IMR-90 (cell line): ENCODE measurements at regions not wholly inside any gene's neighbourhood (a gene's known extent, or its start where the extent isn't known, plus 50 kb on each side); places are given as distances from the start of the nearest gene placed in this dataset.

ENCODE experiments used
- ATAC-seq: fragments of 200-7000 bp; cut with Tn5 transposase; 2 replicates; pipeline ENCODE4 v1.9.1; 2020; ENCODE audit warnings: low read depth, mild to moderate bottlenecking, moderate library complexity
- BruUV-seq: library from RNA; stranded (reverse); fragments of 400-500 nt; replicated peaks from 2 replicates; lab custom pipeline; 2021; lab: Mats Ljungman, UMichigan
- CTCF ChIA-PET: fragments of 300-600 bp; formaldehyde crosslinking; extraction: SDS; loops from one replicate; lab custom pipeline; 2021; ENCODE audit warnings: antibody characterized with exemption; lab: Yijun Ruan, JAX
- POLR2A ChIA-PET: fragments of 300-600 bp; sonication (Branson Sonifier 250); formaldehyde crosslinking; loops from one replicate; lab custom pipeline; 2022; ENCODE audit warnings: antibody characterized with exemption; ENCODE audit not compliant: unreplicated experiment; lab: Charles Lee
- DNase-seq: peaks from one replicate; pipeline ENCODE4 v3.0.0; 2013
- H2AFZ ChIP-seq: replicated peaks from 2 replicates; pipeline ENCODE3; 2013; ENCODE audit warnings: low read length, mild to moderate bottlenecking; ENCODE audit not compliant: poor library complexity
- H2AK5ac ChIP-seq: 2 replicates; pipeline ENCODE4 v1.6.1; 2013; ENCODE audit warnings: low read depth, low read length, inconsistent platforms
- H2AK9ac ChIP-seq: replicated peaks from 2 replicates; pipeline ENCODE3; 2013; ENCODE audit warnings: mild to moderate bottlenecking, low read depth, low read length, moderate library complexity; ENCODE audit not compliant: poor library complexity
- H2BK120ac ChIP-seq: 2 replicates; pipeline ENCODE4 v1.6.1; 2013; ENCODE audit warnings: low read depth, low read length, inconsistent platforms
- H2BK15ac ChIP-seq: 3 replicates; pipeline ENCODE4 v1.6.1; 2013; ENCODE audit warnings: low read depth, low read length, inconsistent platforms
- H2BK20ac ChIP-seq: 2 replicates; pipeline ENCODE4 v1.6.1; 2013; ENCODE audit warnings: low read depth, mild to moderate bottlenecking, inconsistent platforms, low read length, moderate library complexity
- H2BK5ac ChIP-seq: 2 replicates; pipeline ENCODE4 v1.6.1; 2013; ENCODE audit warnings: mild to moderate bottlenecking, low read depth, low read length, inconsistent platforms; ENCODE audit not compliant: poor library complexity, severe bottlenecking
- H3K14ac ChIP-seq: replicated peaks from 2 replicates; pipeline ENCODE4 v1.6.1; 2013; ENCODE audit warnings: low read depth, low read length, inconsistent platforms
- H3K18ac ChIP-seq: 2 replicates; pipeline ENCODE4 v1.6.1; 2013; ENCODE audit warnings: low read depth, low read length, control low read depth
- H3K23ac ChIP-seq: 2 replicates; pipeline ENCODE4 v1.6.1; 2013; ENCODE audit warnings: low read depth, low read length, inconsistent platforms
- H3K27ac ChIP-seq: 2 replicates; pipeline ENCODE4 v1.5.1; 2013; ENCODE audit warnings: mild to moderate bottlenecking, control low read depth, low read length; ENCODE audit not compliant: insufficient read depth
- H3K27me3 ChIP-seq: 2 replicates; pipeline ENCODE4 v1.6.1; 2013; ENCODE audit warnings: low read length; ENCODE audit not compliant: control insufficient read depth, insufficient read depth
- H3K36me3 ChIP-seq: 2 replicates; pipeline ENCODE4 v1.6.1; 2013; ENCODE audit warnings: low read length, mixed read lengths; ENCODE audit not compliant: control insufficient read depth, insufficient read depth
- H3K4ac ChIP-seq: 2 replicates; pipeline ENCODE4 v1.6.1; 2013; ENCODE audit warnings: low read depth, low read length, inconsistent platforms
- H3K4me1 ChIP-seq: 2 replicates; pipeline ENCODE4 v1.6.1; 2013; ENCODE audit warnings: low read length, mixed read lengths; ENCODE audit not compliant: control insufficient read depth, insufficient read depth
- H3K4me2 ChIP-seq: 2 replicates; pipeline ENCODE4 v1.6.1; 2013; ENCODE audit warnings: low read depth, mild to moderate bottlenecking, control low read depth, low read length, moderate library complexity
- H3K4me3 ChIP-seq: 2 replicates; pipeline ENCODE4 v1.5.1; 2013; ENCODE audit warnings: low read depth, mild to moderate bottlenecking, control low read depth, low read length, moderate library complexity; ENCODE audit not compliant: insufficient read depth
- H3K56ac ChIP-seq: 2 replicates; pipeline ENCODE4 v1.6.1; 2013; ENCODE audit warnings: low read length, inconsistent platforms; ENCODE audit not compliant: insufficient read depth; ENCODE audit errors: extremely low read depth
- H3K79me1 ChIP-seq, 2 experiments: 2 replicates each; pipeline ENCODE4 v1.6.1; 2013; ENCODE audit warnings: low read length in 2 of 2, inconsistent platforms in 1 of 2, low read depth in 1 of 2
- H3K9ac ChIP-seq: 2 replicates; pipeline ENCODE4 v1.6.1; 2013; ENCODE audit warnings: low read depth, low read length, control low read depth
- H3K9me1 ChIP-seq: 2 replicates; pipeline ENCODE4 v1.6.1; 2013; ENCODE audit warnings: low read length, inconsistent platforms; ENCODE audit not compliant: insufficient read depth
- H3K9me3 ChIP-seq: 2 replicates; pipeline ENCODE4 v1.6.1; 2013; ENCODE audit warnings: low read length; ENCODE audit not compliant: control insufficient read depth, insufficient read depth
- H4K20me1 ChIP-seq: 2 replicates; pipeline ENCODE4 v1.6.1; 2013; ENCODE audit warnings: low read length, inconsistent platforms; ENCODE audit not compliant: insufficient read depth
- H4K5ac ChIP-seq: 2 replicates; pipeline ENCODE4 v1.6.1; 2013; ENCODE audit warnings: mild to moderate bottlenecking, low read depth, low read length, control low read depth
- H4K8ac ChIP-seq, 2 experiments: 2 replicates each; pipeline ENCODE4 v1.6.1; 2013; ENCODE audit warnings: low read depth in 2 of 2, low read length in 2 of 2, control low read depth in 1 of 2, inconsistent platforms in 1 of 2
- H4K91ac ChIP-seq: 2 replicates; pipeline ENCODE4 v1.6.1; 2013; ENCODE audit warnings: low read depth, low read length, inconsistent platforms; ENCODE audit not compliant: insufficient read depth
- BHLHE40 ChIP-seq: fragments of 150-350 bp; IDR thresholded peaks from 2 replicates; pipeline ENCODE4 v1.6.1; 2016; ENCODE audit warnings: mild to moderate bottlenecking, low read depth, low read length
- CEBPB ChIP-seq: IDR thresholded peaks from 2 replicates; pipeline ENCODE4 v1.6.1; 2012; ENCODE audit warnings: low read depth, low read length, improper control_type of control experiment
- CHD1 ChIP-seq: IDR thresholded peaks from 2 replicates; pipeline ENCODE4 v1.6.1; 2012; ENCODE audit warnings: low read depth, low read length, improper control_type of control experiment
- CTCF ChIP-seq: conservative IDR thresholded peaks from 2 replicates; pipeline ENCODE4 v1.5.1; 2012; ENCODE audit warnings: mild to moderate bottlenecking, low read depth, low read length, improper control_type of control experiment
- ELK1 ChIP-seq: fragments of 150-350 bp; IDR thresholded peaks from 2 replicates; pipeline ENCODE4 v1.6.1; 2016; ENCODE audit warnings: low read depth, mild to moderate bottlenecking, low read length, moderate library complexity, borderline replicate concordance
- FOS ChIP-seq: fragments of 150-350 bp; IDR thresholded peaks from 2 replicates; pipeline ENCODE4 v1.6.1; 2016; ENCODE audit warnings: low read depth, low read length
- MAFK ChIP-seq: IDR thresholded peaks from 2 replicates; pipeline ENCODE4 v1.6.1; 2012; ENCODE audit warnings: low read depth, low read length, improper control_type of control experiment
- MAZ ChIP-seq: IDR thresholded peaks from 2 replicates; pipeline ENCODE4 v1.6.1; 2012; ENCODE audit warnings: low read depth, mild to moderate bottlenecking, low read length, improper control_type of control experiment, moderate library complexity, borderline replicate concordance
- MXI1 ChIP-seq: IDR thresholded peaks from 2 replicates; pipeline ENCODE4 v1.6.1; 2012; ENCODE audit warnings: low read depth, mild to moderate bottlenecking, low read length, moderate library complexity, borderline replicate concordance
- NFE2L2 ChIP-seq: fragments of 150-350 bp; IDR thresholded peaks from 2 replicates; pipeline ENCODE4 v1.6.1; 2016; ENCODE audit warnings: low read depth, mild to moderate bottlenecking, low read length
- POLR2A ChIP-seq: IDR thresholded peaks from 2 replicates; pipeline ENCODE4 v1.6.1; 2012; ENCODE audit warnings: mild to moderate bottlenecking, low read depth, low read length
- RAD21 ChIP-seq: IDR thresholded peaks from 2 replicates; pipeline ENCODE4 v1.6.1; 2012; ENCODE audit warnings: low read length, improper control_type of control experiment
- RCOR1 ChIP-seq: IDR thresholded peaks from 2 replicates; pipeline ENCODE4 v1.6.1; 2012; ENCODE audit warnings: mild to moderate bottlenecking, low read length, improper control_type of control experiment; ENCODE audit not compliant: insufficient replicate concordance
- RFX5 ChIP-seq: IDR thresholded peaks from 2 replicates; pipeline ENCODE4 v1.8.0; 2012; ENCODE audit warnings: low read depth, mild to moderate bottlenecking, low read length, moderate library complexity
- SMC3 ChIP-seq: fragments of 150-350 bp; IDR thresholded peaks from 2 replicates; pipeline ENCODE4 v1.6.1; 2016; ENCODE audit warnings: low read depth, mild to moderate bottlenecking, antibody characterized with exemption, low read length, moderate library complexity
- USF2 ChIP-seq: fragments of 150-350 bp; IDR thresholded peaks from 2 replicates; pipeline ENCODE4 v1.6.1; 2017; ENCODE audit warnings: mild to moderate bottlenecking, antibody characterized with exemption, low read length, low read depth
- WGBS, 2 experiments: methylation state at CpG; one replicate each; pipeline versions ENCODE4 v1.1.5 to v1.1.7; 2013; ENCODE audit warnings: missing lambda C conversion rate in 2 of 2; ENCODE audit not compliant: insufficient read length in 1 of 2; ENCODE audit errors: extremely low coverage in 2 of 2; 5-methylcytosine and 5-hydroxymethylcytosine counted together
- dilution Hi-C: fragments of 300-500 bp; cut with HindIII; formaldehyde crosslinking; loops from one replicate; pipeline ENCODE4 v1.14.3; 2018; ENCODE audit warnings: low sequenced_read_pairs; ENCODE audit not compliant: unreplicated experiment
- in situ Hi-C: fragments of 300-500 bp; cut with MboI; formaldehyde crosslinking; loops from 3 replicates; pipeline ENCODE4 v1.14.3; 2019; ENCODE audit warnings: low sequenced_read_pairs, inconsistent platforms, mixed read lengths
- intact Hi-C: fragments of 100-400 bp; cut with micrococcal nuclease; formaldehyde crosslinking; loops from 2 replicates; pipeline ENCODE4 v1.10.0; 2022

GRCh38 chr7:12995912-12996469 lies 308.6 kb downstream of the ARL4A start:
- Histone ChIP-seq H2AK5ac (no peak overlapping the region), H3K23ac (no peak overlapping the region), H4K8ac (no peak overlapping the region), H2AFZ (no peak overlapping the region), H3K4ac (no peak overlapping the region), H3K4me1 (no peaks in the 10 kb centered on the region), H3K79me1 (no peaks in the 10 kb centered on the region), H3K27ac (no peak overlapping the region), H3K14ac (no peak overlapping the region), H4K5ac (no peak overlapping the region), H2BK5ac (no peak overlapping the region), H4K20me1 (no peaks in the 10 kb centered on the region), H3K36me3 (no peaks in the 10 kb centered on the region), H2BK120ac (no peak overlapping the region), H3K56ac (no peak overlapping the region), H3K4me3 (no peak overlapping the region), H3K9ac (no peak overlapping the region), H2BK20ac (no peak overlapping the region), H3K18ac (no peak overlapping the region), H4K91ac (no peak overlapping the region), H3K9me3 (no peaks in the 10 kb centered on the region), H3K4me2 (no peak overlapping the region), H2BK15ac (no peak overlapping the region), H3K27me3 (no peaks in the 10 kb centered on the region), H3K9me1 (no peaks in the 10 kb centered on the region), H2AK9ac (no peak overlapping the region)
- BruUV-seq, result no TSS peak
- intact Hi-C loops (no loop called here), dilution Hi-C loops (no loop called here), in situ Hi-C loops (no loop called here)
- TF ChIP-seq CHD1, result no peak
- no peak for TF ChIP-seq SMC3
- no peak for TF ChIP-seq RFX5
- TF ChIP-seq MXI1, result no peak
- TF ChIP-seq NFE2L2, result no peak
- no peak for TF ChIP-seq FOS
- no peak for TF ChIP-seq USF2
- no peak for TF ChIP-seq RCOR1
- TF ChIP-seq CTCF, result no peak
- TF ChIP-seq MAFK, result no peak
- no peak for TF ChIP-seq POLR2A
- TF ChIP-seq MAZ, result no peak
- TF ChIP-seq RAD21, result no peak
- TF ChIP-seq BHLHE40, result no peak
- no peak for TF ChIP-seq CEBPB
- TF ChIP-seq ELK1, result no peak
- WGBS, 2 experiments, result no CpG with 5 or more reads among the region's 2 CpGs
- no peak for DNase-seq
- no peak for ATAC-seq
- CTCF ChIA-PET, result no interaction called here
- POLR2A ChIA-PET, result no interaction called here
